ENCODE measurements at regions not wholly inside any gene's neighbourhood (a gene's known extent, or its start where the extent isn't known, plus 50 kb on each side); places are given as distances from the start of the nearest gene placed in this dataset.

- TF ChIP-seq RXRA (IDR thresholded peaks at IDR 0.05; ENCODE audit: borderline replicate concordance, low read depth) (no peak), GABPA (IDR thresholded peaks at IDR 0.05; ENCODE audit: low read depth) (no peak), FOXM1 (IDR thresholded peaks at IDR 0.05; ENCODE audit: low read depth) (no peak), CTCF (IDR thresholded peaks at IDR 0.05) (no peak)
Observed at GRCh38 chr18:59835605-59836379, 64.0 kb upstream of the PMAIP1 start.
